WTC11 (cell line): ENCODE measurements at regions not wholly inside any gene's neighbourhood (a gene's known extent, or its start where the extent isn't known, plus 50 kb on each side); places are given as distances from the start of the nearest gene placed in this dataset.

Experiments used
- ATAC-seq: fragments of 200-7000 bp; cut with Tn5 transposase; 2 replicates; pipeline ENCODE4 v1.10.0; 2021; ENCODE audit warnings: mild to moderate bottlenecking, moderate library complexity
- CTCF ChIA-PET: fragments of 300-600 bp; sonication (Branson Sonifier 250); formaldehyde crosslinking; loops from one replicate; lab custom pipeline; 2021; ENCODE audit warnings: antibody characterized with exemption; lab: Charles Lee
- POLR2A ChIA-PET: fragments of 350-600 bp; sonication (Branson Sonifier 250); formaldehyde crosslinking; loops from one replicate; lab custom pipeline; 2021; ENCODE audit warnings: antibody characterized with exemption; lab: Charles Lee
- DNase-seq: peaks from one replicate; pipeline ENCODE4 v3.0.0; 2021; ENCODE audit warnings: low spot score
- H3K27ac Mint-ChIP-seq: 2 replicates; pipeline ENCODE4 v1.8.0; 2021; ENCODE audit warnings: mixed read lengths
- H3K27me3 Mint-ChIP-seq: 2 replicates; pipeline ENCODE4 v1.8.0; 2021; ENCODE audit warnings: low read depth, mild to moderate bottlenecking, moderate library complexity, mixed read lengths
- H3K36me3 Mint-ChIP-seq: 2 replicates; pipeline ENCODE4 v1.8.0; 2021; ENCODE audit warnings: mixed read lengths
- H3K4me1 Mint-ChIP-seq: 2 replicates; pipeline ENCODE4 v1.8.0; 2022; ENCODE audit warnings: mixed read lengths
- H3K4me3 Mint-ChIP-seq: 2 replicates; pipeline ENCODE4 v1.8.0; 2021; ENCODE audit warnings: mild to moderate bottlenecking, moderate library complexity, mixed read lengths
- H3K9me3 Mint-ChIP-seq: 2 replicates; pipeline ENCODE4 v1.8.0; 2021; ENCODE audit warnings: mixed read lengths
- ATF2 ChIP-seq: sonication (generic); formaldehyde crosslinking; IDR thresholded peaks from 2 replicates; pipeline ENCODE4 v1.8.1; 2022; ENCODE audit warnings: low read depth, missing genetic modification reagents, borderline replicate concordance
- ATF6 ChIP-seq: sonication (generic); formaldehyde crosslinking; IDR thresholded peaks from 2 replicates; pipeline ENCODE4 v1.8.1; 2023; ENCODE audit warnings: mild to moderate bottlenecking, missing genetic modification reagents
- CTCF ChIP-seq: fragments of 200-600 bp; IDR thresholded peaks from 2 replicates; pipeline ENCODE4 v1.8.0; 2022; ENCODE audit warnings: antibody characterized with exemption
- ELF4 ChIP-seq: sonication (generic); formaldehyde crosslinking; IDR thresholded peaks from 2 replicates; pipeline ENCODE4 v1.8.1; 2022; ENCODE audit warnings: low read depth, mild to moderate bottlenecking, moderate library complexity, missing genetic modification reagents
- EMX1 ChIP-seq: fragments of 250-450 bp; sonication (Bioruptor Pico); IDR thresholded peaks from 2 replicates; pipeline ENCODE4 v1.8.0; 2021; ENCODE audit warnings: mild to moderate bottlenecking
- ESRRA ChIP-seq: sonication (generic); formaldehyde crosslinking; IDR thresholded peaks from 2 replicates; pipeline ENCODE4 v1.8.1; 2022; ENCODE audit warnings: mild to moderate bottlenecking, missing genetic modification reagents, borderline replicate concordance
- GABPB1 ChIP-seq: sonication (generic); formaldehyde crosslinking; IDR thresholded peaks from 2 replicates; pipeline ENCODE4 v1.8.1; 2023; ENCODE audit warnings: mild to moderate bottlenecking, missing genetic modification reagents
- GTF2I ChIP-seq: fragments of 250-450 bp; sonication (Bioruptor Pico); conservative IDR thresholded peaks from 2 replicates; pipeline ENCODE4 v1.4.0; 2021; ENCODE audit warnings: mild to moderate bottlenecking
- HMGA2 ChIP-seq: fragments of 250-450 bp; sonication (Bioruptor Pico); IDR thresholded peaks from 2 replicates; pipeline ENCODE4 v1.4.0; 2021; ENCODE audit warnings: mild to moderate bottlenecking, moderate library complexity
- MXD4 ChIP-seq: fragments of 250-450 bp; sonication (Bioruptor Pico); IDR thresholded peaks from 2 replicates; pipeline ENCODE4 v1.8.0; 2021; ENCODE audit warnings: mild to moderate bottlenecking, moderate library complexity, borderline replicate concordance
- NFATC4 ChIP-seq: fragments of 250-450 bp; sonication (Bioruptor Pico); IDR thresholded peaks from 2 replicates; pipeline ENCODE4 v1.9.0; 2021; ENCODE audit warnings: mild to moderate bottlenecking
- NFYB ChIP-seq: sonication (generic); formaldehyde crosslinking; conservative IDR thresholded peaks from 2 replicates; pipeline ENCODE4 v1.8.0; 2022; ENCODE audit warnings: low read depth, missing genetic modification reagents
- NR2C2 ChIP-seq: sonication (generic); formaldehyde crosslinking; IDR thresholded peaks from 2 replicates; pipeline ENCODE4 v1.8.0; 2022; ENCODE audit warnings: mild to moderate bottlenecking, missing genetic modification reagents
- OVOL2 ChIP-seq: fragments of 250-450 bp; sonication (Bioruptor Pico); IDR thresholded peaks from 2 replicates; pipeline ENCODE4 v1.9.0; 2021; ENCODE audit warnings: mild to moderate bottlenecking, borderline replicate concordance
- PREB ChIP-seq: sonication (generic); formaldehyde crosslinking; IDR thresholded peaks from 2 replicates; pipeline ENCODE4 v1.8.1; 2022; ENCODE audit warnings: mild to moderate bottlenecking, missing genetic modification reagents, moderate library complexity, borderline replicate concordance
- PRRX2 ChIP-seq: fragments of 250-450 bp; sonication (Bioruptor Pico); IDR thresholded peaks from 2 replicates; pipeline ENCODE4 v1.8.0; 2021; ENCODE audit warnings: mild to moderate bottlenecking
- USF1 ChIP-seq: sonication (generic); formaldehyde crosslinking; IDR thresholded peaks from 2 replicates; pipeline ENCODE4 v1.8.0; 2022; ENCODE audit warnings: mild to moderate bottlenecking, missing genetic modification reagents
- USF2 ChIP-seq: sonication (generic); formaldehyde crosslinking; IDR thresholded peaks from 2 replicates; pipeline ENCODE4 v1.8.1; 2023; ENCODE audit warnings: mild to moderate bottlenecking, missing genetic modification reagents, moderate library complexity
- ZNF138 ChIP-seq: sonication (generic); formaldehyde crosslinking; conservative IDR thresholded peaks from 2 replicates; pipeline ENCODE4 v1.8.1; 2022; ENCODE audit warnings: mild to moderate bottlenecking, moderate library complexity, missing genetic modification reagents
- ZNF219 ChIP-seq: sonication (generic); formaldehyde crosslinking; IDR thresholded peaks from 2 replicates; pipeline ENCODE4 v1.8.0; 2023; ENCODE audit warnings: missing genetic modification reagents, mild to moderate bottlenecking, borderline replicate concordance
- ZNF416 ChIP-seq: fragments of 250-450 bp; sonication (Bioruptor Pico); IDR thresholded peaks from 2 replicates; pipeline ENCODE4 v1.9.0; 2021; ENCODE audit warnings: mild to moderate bottlenecking, inconsistent platforms
- ZNF532 ChIP-seq: fragments of 250-450 bp; sonication (Bioruptor Pico); IDR thresholded peaks from 2 replicates; pipeline ENCODE4 v1.9.0; 2021; ENCODE audit warnings: mild to moderate bottlenecking, borderline replicate concordance
- ZSCAN18 ChIP-seq: fragments of 250-450 bp; sonication (Bioruptor Pico); IDR thresholded peaks from 2 replicates; pipeline ENCODE4 v2.1.2; 2022; ENCODE audit warnings: mild to moderate bottlenecking, moderate library complexity

GRCh38 chr3:174651951-174652350, 207.2 kb upstream of the NAALADL2 start:
- no peak overlapping the region for H3K27ac Mint-ChIP-seq
- DNase-seq: no peak
- no peak for TF ChIP-seq ESRRA (CRISPR knock-in tag)
- no peak for TF ChIP-seq NFATC4 (CRISPR knock-in tag)
- TF ChIP-seq GTF2I (CRISPR knock-in tag): no peak
- TF ChIP-seq CTCF: no peak
- no peak for TF ChIP-seq ZNF416 (CRISPR knock-in tag)
- no peak for TF ChIP-seq NR2C2
- no peak for TF ChIP-seq ATF2 (CRISPR knock-in tag)
- no peak for TF ChIP-seq ZSCAN18
- CTCF ChIA-PET: no interaction called here
- H3K4me3 Mint-ChIP-seq: no peak overlapping the region
- H3K9me3 Mint-ChIP-seq: peaks cover 11% of the 10 kb centered on the region
- POLR2A ChIA-PET: no interaction called here
- H3K36me3 Mint-ChIP-seq: peaks cover 3% of the 10 kb centered on the region; the same call in 1 of the 2 replicates
- no peaks in the 10 kb centered on the region for H3K27me3 Mint-ChIP-seq
- ATAC-seq: no peak
- H3K4me1 Mint-ChIP-seq: peaks cover 6% of the 10 kb centered on the region

- no peaks in the 10 kb centered on the region for H3K27me3 Mint-ChIP-seq
- no peaks in the 10 kb centered on the region for H3K36me3 Mint-ChIP-seq
- ATAC-seq: no peak
- H3K4me1 Mint-ChIP-seq: peaks cover 6% of the 10 kb centered on the region
- POLR2A ChIA-PET: no interaction called here
- CTCF ChIA-PET: no interaction called here
- H3K4me3 Mint-ChIP-seq: no peak overlapping the region
- DNase-seq: no peak
- no peaks in the 10 kb centered on the region for H3K9me3 Mint-ChIP-seq
- no peak overlapping the region for H3K27ac Mint-ChIP-seq
- no peak for TF ChIP-seq ZNF138 (CRISPR knock-in tag)
- no peak for TF ChIP-seq PREB
- TF ChIP-seq ATF6 (CRISPR knock-in tag): no peak
- TF ChIP-seq PRRX2: no peak
- TF ChIP-seq HMGA2: no peak
- TF ChIP-seq MXD4 (CRISPR knock-in tag): no peak
- TF ChIP-seq GABPB1 (CRISPR knock-in tag): no peak
- no peak for TF ChIP-seq ZNF532 (CRISPR knock-in tag)
- no peak for TF ChIP-seq USF2 (CRISPR knock-in tag)
- TF ChIP-seq EMX1: no peak
- TF ChIP-seq ZNF219 (CRISPR knock-in tag): no peak
- no peak for TF ChIP-seq NR2C2
- TF ChIP-seq ELF4 (CRISPR knock-in tag): no peak
- no peak for TF ChIP-seq NFYB
- no peak for TF ChIP-seq USF1 (CRISPR knock-in tag)
- TF ChIP-seq OVOL2 (CRISPR knock-in tag): no peak
Observed at GRCh38 chr3:174659511-174659910, 199.6 kb upstream of the NAALADL2 start.
